ENCODE measurements at regions not wholly inside any gene's neighbourhood (a gene's known extent, or its start where the extent isn't known, plus 50 kb on each side); places are given as distances from the start of the nearest gene placed in this dataset.
"Not testable (repeated sequence)": the region's sequence is repeated elsewhere in the genome, so short reads cannot be mapped to it uniquely, and the experiment has no call there.

DNA sequence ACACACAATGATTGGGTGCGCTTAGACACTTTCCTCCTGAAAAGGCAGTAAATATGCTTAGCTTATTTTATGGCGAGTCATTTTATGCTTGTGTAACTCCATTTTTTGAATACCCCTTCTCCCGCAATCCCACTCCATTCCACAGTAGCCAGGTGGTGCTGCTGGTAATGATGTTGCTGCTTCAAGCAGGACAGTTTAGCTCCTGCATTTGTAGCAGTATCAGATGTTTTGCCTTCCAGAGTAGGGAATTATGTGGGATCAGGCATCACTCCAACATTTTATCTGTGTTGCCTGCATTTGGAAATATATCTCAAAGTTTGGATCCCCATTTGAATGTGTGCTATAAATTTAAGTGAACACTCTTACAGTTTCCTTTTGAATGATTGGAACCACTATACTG lies 302.1 kb upstream of the SGO1 start:
- ChIA-PET CTCF (no interaction called here), POLR2A (ENCODE audit: low non-redundant PET) (no interaction called here)
- H3K27ac ChIP-seq: no peak overlapping the region
- TF ChIP-seq, protein P1, sequence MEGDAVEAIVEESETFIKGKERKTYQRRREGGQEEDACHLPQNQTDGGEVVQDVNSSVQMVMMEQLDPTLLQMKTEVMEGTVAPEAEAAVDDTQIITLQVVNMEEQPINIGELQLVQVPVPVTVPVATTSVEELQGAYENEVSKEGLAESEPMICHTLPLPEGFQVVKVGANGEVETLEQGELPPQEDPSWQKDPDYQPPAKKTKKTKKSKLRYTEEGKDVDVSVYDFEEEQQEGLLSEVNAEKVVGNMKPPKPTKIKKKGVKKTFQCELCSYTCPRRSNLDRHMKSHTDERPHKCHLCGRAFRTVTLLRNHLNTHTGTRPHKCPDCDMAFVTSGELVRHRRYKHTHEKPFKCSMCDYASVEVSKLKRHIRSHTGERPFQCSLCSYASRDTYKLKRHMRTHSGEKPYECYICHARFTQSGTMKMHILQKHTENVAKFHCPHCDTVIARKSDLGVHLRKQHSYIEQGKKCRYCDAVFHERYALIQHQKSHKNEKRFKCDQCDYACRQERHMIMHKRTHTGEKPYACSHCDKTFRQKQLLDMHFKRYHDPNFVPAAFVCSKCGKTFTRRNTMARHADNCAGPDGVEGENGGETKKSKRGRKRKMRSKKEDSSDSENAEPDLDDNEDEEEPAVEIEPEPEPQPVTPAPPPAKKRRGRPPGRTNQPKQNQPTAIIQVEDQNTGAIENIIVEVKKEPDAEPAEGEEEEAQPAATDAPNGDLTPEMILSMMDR (conservative IDR thresholded peaks at IDR 0.05; ENCODE audit: low read depth): no peak
- DNase-seq (ENCODE audit: low spot score): no peak

DNA sequence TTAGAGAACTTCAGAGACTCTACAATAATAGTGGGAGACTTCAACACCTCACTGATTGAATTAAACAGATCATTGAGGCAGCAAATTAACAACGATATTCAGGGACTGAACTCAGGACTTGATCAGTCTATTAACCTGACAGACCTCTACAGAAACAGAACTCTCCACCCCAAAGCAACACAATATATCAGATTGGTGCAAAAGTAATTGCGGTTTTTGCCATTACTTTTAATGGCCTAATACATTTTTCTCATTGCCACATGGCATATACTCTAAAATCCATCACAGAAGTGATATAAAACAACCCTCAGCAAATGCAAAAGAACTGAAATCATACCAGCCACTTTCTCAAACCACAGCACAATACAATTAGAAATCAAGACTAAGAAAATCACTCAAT lies 298.1 kb upstream of the SGO1 start:
- ChIA-PET POLR2A (ENCODE audit: low non-redundant PET) (no interaction called here), CTCF (no interaction called here)

DNA sequence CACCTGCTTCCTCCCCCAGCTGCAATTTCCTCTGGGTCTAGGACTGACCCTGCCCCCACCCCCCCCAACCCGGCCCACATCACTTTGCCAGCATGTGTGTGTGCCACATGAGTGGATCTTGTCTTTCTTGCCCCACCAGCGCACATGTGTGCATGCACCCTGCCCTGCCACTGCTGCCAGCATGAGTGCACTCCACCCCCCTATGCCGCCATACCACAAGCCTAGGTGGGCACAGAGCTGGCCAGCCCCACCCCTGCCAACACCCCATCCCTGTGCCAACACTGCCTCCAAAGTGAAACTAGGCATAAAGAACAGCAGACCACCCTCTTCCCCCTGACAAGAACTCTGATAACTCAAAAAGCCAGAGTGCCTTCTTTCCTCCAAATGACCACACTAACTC lies 296.3 kb upstream of the SGO1 start:
- TF ChIP-seq, protein P1 (conservative IDR thresholded peaks at IDR 0.05; ENCODE audit: low read depth): no peak
- ChIA-PET POLR2A (ENCODE audit: low non-redundant PET) (no interaction called here), CTCF (no interaction called here)
- no peak for DNase-seq (ENCODE audit: low spot score)
- H3K27ac ChIP-seq: no peak overlapping the region

More for the DNA sequence above, 298.1 kb upstream of the SGO1 start:
- TF ChIP-seq, protein P1 (conservative IDR thresholded peaks at IDR 0.05; ENCODE audit: low read depth): no peak
- DNase-seq (ENCODE audit: low spot score): no peak
- H3K27ac ChIP-seq: no peak overlapping the region

DNA sequence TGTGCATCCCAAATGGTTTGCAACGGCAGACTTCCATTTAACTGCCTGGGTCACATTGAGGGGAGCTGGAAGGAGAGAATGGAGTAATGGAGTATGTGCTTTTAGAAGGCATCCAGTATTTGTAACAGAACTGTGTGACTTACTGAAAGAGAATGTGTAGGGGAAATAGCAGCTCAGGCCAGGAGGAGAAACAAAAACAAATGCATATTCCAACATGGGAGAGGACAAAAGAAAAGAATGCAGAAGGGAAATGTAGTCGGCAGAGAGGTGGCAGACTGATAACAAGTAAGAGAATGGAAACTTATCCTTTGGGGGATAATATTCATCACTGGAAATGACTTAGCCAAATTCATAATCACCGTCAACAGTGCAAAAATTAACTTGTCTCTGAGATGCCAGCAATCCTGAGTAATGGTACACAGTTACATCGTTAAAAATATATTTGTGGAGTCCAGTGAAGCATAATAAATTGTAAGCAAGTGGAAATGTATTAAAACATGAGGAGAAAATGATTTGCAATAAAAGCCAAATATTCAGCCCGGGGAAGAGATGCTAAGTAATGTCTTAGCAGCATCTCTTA lies 294.9 kb upstream of the SGO1 start:
- DNase-seq (ENCODE audit: low spot score): no peak
- no peak overlapping the region for H3K27ac ChIP-seq
- CTCF ChIA-PET: no interaction called here
- TF ChIP-seq, protein P1 (conservative IDR thresholded peaks at IDR 0.05; ENCODE audit: low read depth): no peak
- POLR2A ChIA-PET (ENCODE audit: low non-redundant PET): no interaction called here

DNA sequence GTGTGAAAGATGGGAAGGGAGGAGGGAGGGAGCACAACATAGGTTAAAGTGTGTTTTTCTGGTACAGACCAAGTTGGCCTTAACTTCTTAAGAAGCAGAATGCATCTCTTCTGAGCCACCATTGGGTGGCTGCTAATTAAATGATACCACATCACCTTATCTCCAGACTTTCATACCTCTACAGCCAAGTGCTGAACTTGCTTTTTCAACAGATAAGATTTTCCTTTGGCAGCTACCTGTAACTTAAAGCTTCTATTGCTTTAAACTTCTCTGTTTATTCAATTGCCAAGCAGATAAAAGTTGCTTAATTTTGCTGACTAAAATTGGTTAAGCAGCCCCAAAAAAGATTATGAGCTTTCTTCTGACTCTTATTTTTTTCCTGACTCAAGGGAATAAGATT lies 292.4 kb upstream of the SGO1 start:
- TF ChIP-seq, protein P1 (conservative IDR thresholded peaks at IDR 0.05; ENCODE audit: low read depth): no peak
- CTCF ChIA-PET: no interaction called here
- POLR2A ChIA-PET (ENCODE audit: low non-redundant PET): no interaction called here
- no peak for DNase-seq (ENCODE audit: low spot score)
- no peak overlapping the region for H3K27ac ChIP-seq

DNA sequence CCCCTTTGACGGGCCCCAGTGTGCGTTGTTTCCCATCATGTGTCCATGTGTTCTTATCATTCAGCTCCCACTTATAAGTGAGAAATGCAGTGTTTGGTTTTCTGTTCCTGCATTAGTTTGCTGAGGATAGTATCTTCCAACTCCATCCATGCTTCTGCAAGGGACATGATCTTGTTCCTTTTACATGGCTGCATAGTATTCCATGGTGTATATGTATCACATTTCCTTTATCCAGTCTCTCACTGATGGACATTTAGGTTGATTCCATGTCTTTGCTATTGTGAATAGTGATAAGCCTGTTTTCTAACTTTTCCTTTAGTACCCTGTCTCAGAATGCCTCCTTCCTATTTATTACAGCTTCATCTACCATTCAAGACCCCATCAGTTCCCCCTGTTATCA lies 278.2 kb upstream of the SGO1 start:
- CTCF ChIA-PET: not testable (repeated sequence)

DNA sequence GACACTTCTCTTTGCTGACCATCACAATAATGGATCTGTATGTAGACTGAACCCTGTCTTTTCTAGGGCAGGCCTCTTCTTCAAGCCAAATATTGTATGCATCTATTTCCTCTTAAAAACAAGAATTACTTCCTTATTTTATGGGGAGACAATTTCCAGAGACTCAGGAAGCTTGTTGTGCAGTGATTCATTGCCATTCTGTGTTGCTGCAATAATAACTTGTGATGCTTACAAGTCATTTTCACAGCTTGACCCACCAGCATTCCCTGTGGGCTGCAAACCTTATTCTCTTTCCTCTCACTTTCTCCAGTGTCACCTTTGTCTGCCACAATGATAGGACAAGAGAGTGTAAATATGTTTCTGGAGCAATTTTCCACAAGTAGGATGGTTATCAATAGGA lies 276.7 kb upstream of the SGO1 start:
- no peak for DNase-seq (ENCODE audit: low spot score)
- POLR2A ChIA-PET (ENCODE audit: low non-redundant PET): no interaction called here
- CTCF ChIA-PET: no interaction called here
- TF ChIP-seq, protein P1 (conservative IDR thresholded peaks at IDR 0.05; ENCODE audit: low read depth): no peak
- no peak overlapping the region for H3K27ac ChIP-seq

More for the DNA sequence above, 278.2 kb upstream of the SGO1 start:
- POLR2A ChIA-PET (ENCODE audit: low non-redundant PET); DNase-seq (ENCODE audit: low spot score); H3K27ac ChIP-seq: not testable (repeated sequence)
